ENCODE measurements at regions not wholly inside any gene's neighbourhood (a gene's known extent, or its start where the extent isn't known, plus 50 kb on each side); places are given as distances from the start of the nearest gene placed in this dataset.
"Not testable (repeated sequence)": the region's sequence is repeated elsewhere in the genome, so short reads cannot be mapped to it uniquely, and the experiment has no call there.

- no peak for DNase-seq
- Mint-ChIP-seq H3K4me1 (no peaks in the 10 kb centered on the region), H3K27me3 (no peaks in the 10 kb centered on the region), H3K9me3 (peaks cover 5 to 7% of the 10 kb centered on the region in 2 donors), H3K4me3 (no peak overlapping the region), H3K27ac (no peak overlapping the region)
- ATAC-seq, result no peak
Observed at GRCh38 chr16:65752522-65752844, 614.0 kb upstream of the CDH5 start.

- no peak overlapping the region for H3K4me3 Mint-ChIP-seq
- ATAC-seq, result no peak
- no peak for DNase-seq
- peaks cover 5 to 7% of the 10 kb centered on the region in 2 donors for H3K9me3 Mint-ChIP-seq
- no peaks in the 10 kb centered on the region for H3K27me3 Mint-ChIP-seq
- H3K4me1 Mint-ChIP-seq, result no peaks in the 10 kb centered on the region
- H3K27ac Mint-ChIP-seq, result no peak overlapping the region
Observed at GRCh38 chr16:65751622-65752521, 614.6 kb upstream of the CDH5 start.

GRCh38 chr16:65749506-65749905 is 617.0 kb upstream of the CDH5 start:
- DNase-seq, result no peak
- Mint-ChIP-seq H3K27me3 (no peaks in the 10 kb centered on the region), H3K4me3 (no peak overlapping the region), H3K9me3 (peaks cover 5 to 7% of the 10 kb centered on the region in 2 donors), H3K4me1 (no peaks in the 10 kb centered on the region), H3K27ac (peak overlapping the region in 1 of 2 donors; percentile 4)
- no peak for ATAC-seq

- H3K27me3 Mint-ChIP-seq, result no peaks in the 10 kb centered on the region
- ATAC-seq (no peak), DNase-seq (no peak)
- H3K27ac Mint-ChIP-seq, result no peak overlapping the region
- H3K4me1 Mint-ChIP-seq, result no peaks in the 10 kb centered on the region
- H3K4me3 Mint-ChIP-seq, result no peak overlapping the region
- no peaks in the 10 kb centered on the region for H3K9me3 Mint-ChIP-seq
Observed at GRCh38 chr16:65746941-65747340, 619.5 kb upstream of the CDH5 start.

- Mint-ChIP-seq H3K4me3 (no peak overlapping the region), H3K27ac (no peak overlapping the region), H3K4me1 (no peaks in the 10 kb centered on the region), H3K9me3 (peaks cover 0 to 4% of the 10 kb centered on the region in 2 donors), H3K27me3 (peaks cover 7% of the 10 kb centered on the region)
- ATAC-seq (no peak), DNase-seq (no peak)
Observed at GRCh38 chr16:65745201-65745708, 621.2 kb upstream of the CDH5 start.

GRCh38 chr16:65744401-65744800 is 622.1 kb upstream of the CDH5 start:
- Mint-ChIP-seq H3K4me1 (no peaks in the 10 kb centered on the region), H3K9me3 (peaks cover 0 to 6% of the 10 kb centered on the region in 2 donors), H3K27me3 (peaks cover 7% of the 10 kb centered on the region), H3K27ac (no peak overlapping the region), H3K4me3 (no peak overlapping the region)
- ATAC-seq, result no peak
- DNase-seq, result no peak

- Mint-ChIP-seq H3K4me3 (no peak overlapping the region), H3K4me1 (no peaks in the 10 kb centered on the region), H3K27ac (no peak overlapping the region), H3K27me3 (peaks cover 7% of the 10 kb centered on the region), H3K9me3 (peaks cover 0 to 6% of the 10 kb centered on the region in 2 donors)
- ATAC-seq (no peak), DNase-seq (no peak)
Observed at GRCh38 chr16:65743558-65743957, 621.7 kb upstream of the CDH11 start.

- Mint-ChIP-seq H3K9me3 (peaks cover 0 to 6% of the 10 kb centered on the region in 2 donors), H3K27me3 (peaks cover 7% of the 10 kb centered on the region), H3K4me1 (no peaks in the 10 kb centered on the region), H3K27ac (no peak overlapping the region), H3K4me3 (no peak overlapping the region)
- ATAC-seq (no peak), DNase-seq (no peak)
Observed at GRCh38 chr16:65740711-65741110, 618.8 kb upstream of the CDH11 start.

GRCh38 chr16:65739518-65739917 is 617.7 kb upstream of the CDH11 start:
- ATAC-seq (no peak), DNase-seq (no peak)
- Mint-ChIP-seq H3K27me3 (peaks cover 7% of the 10 kb centered on the region), H3K4me1 (no peaks in the 10 kb centered on the region), H3K9me3 (peaks cover 0 to 6% of the 10 kb centered on the region in 2 donors), H3K27ac (no peak overlapping the region), H3K4me3 (no peak overlapping the region)

GRCh38 chr16:65737831-65738230 is 616.0 kb upstream of the CDH11 start:
- DNase-seq, result no peak
- no peak overlapping the region for H3K27ac Mint-ChIP-seq
- peaks cover 7% of the 10 kb centered on the region for H3K27me3 Mint-ChIP-seq
- ATAC-seq, result no peak
- H3K4me1 Mint-ChIP-seq, result no peaks in the 10 kb centered on the region
- peaks cover 0 to 6% of the 10 kb centered on the region in 2 donors for H3K9me3 Mint-ChIP-seq
- H3K4me3 Mint-ChIP-seq, result no peak overlapping the region

GRCh38 chr16:65735615-65736014 is 613.8 kb upstream of the CDH11 start:
- H3K4me1 Mint-ChIP-seq, H3K9me3 Mint-ChIP-seq, H3K27me3 Mint-ChIP-seq, H3K4me3 Mint-ChIP-seq, DNase-seq, ATAC-seq: not testable (repeated sequence)
- H3K27ac Mint-ChIP-seq, result peak overlapping the region in 1 of 2 donors; percentile 62

DNA sequence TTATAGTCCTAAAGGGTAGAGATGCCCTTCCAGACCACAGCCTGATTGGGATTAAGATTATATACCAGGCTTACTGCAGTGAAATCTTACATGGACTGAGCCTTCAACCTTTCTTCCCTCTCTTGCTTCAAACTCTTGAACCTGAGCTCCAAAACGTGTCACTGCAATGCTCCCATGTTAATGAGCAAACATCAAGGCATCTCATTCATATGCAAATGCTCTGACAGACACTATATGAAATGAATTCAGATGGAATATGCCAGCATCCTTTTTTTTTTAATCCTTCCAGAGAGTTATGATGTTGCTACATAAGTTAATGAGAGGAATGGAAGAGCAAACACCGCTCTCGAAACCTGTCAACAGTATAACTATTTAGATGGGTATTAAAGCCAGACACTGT is 611.9 kb upstream of the CDH11 start:
- H3K9me3 Mint-ChIP-seq, result no peaks in the 10 kb centered on the region
- H3K27ac Mint-ChIP-seq, result no peak overlapping the region
- H3K4me1 Mint-ChIP-seq, result no peaks in the 10 kb centered on the region
- no peak overlapping the region for H3K4me3 Mint-ChIP-seq
- ATAC-seq (no peak), DNase-seq (no peak)
- no peaks in the 10 kb centered on the region for H3K27me3 Mint-ChIP-seq

- no peaks in the 10 kb centered on the region for H3K27me3 Mint-ChIP-seq
- H3K27ac Mint-ChIP-seq, result no peak overlapping the region
- DNase-seq, result no peak
- no peaks in the 10 kb centered on the region for H3K4me1 Mint-ChIP-seq
- H3K9me3 Mint-ChIP-seq, result no peaks in the 10 kb centered on the region
- no peak overlapping the region for H3K4me3 Mint-ChIP-seq
- ATAC-seq, result no peak
Observed at GRCh38 chr16:65731833-65732232, 610.0 kb upstream of the CDH11 start.

GRCh38 chr16:65728652-65729051 is 606.8 kb upstream of the CDH11 start:
- DNase-seq (no peak), ATAC-seq (no peak)
- H3K4me1 Mint-ChIP-seq, result no peaks in the 10 kb centered on the region
- H3K9me3 Mint-ChIP-seq, result no peaks in the 10 kb centered on the region
- no peak overlapping the region for H3K27ac Mint-ChIP-seq
- H3K4me3 Mint-ChIP-seq, result no peak overlapping the region
- H3K27me3 Mint-ChIP-seq, result no peaks in the 10 kb centered on the region

DNA sequence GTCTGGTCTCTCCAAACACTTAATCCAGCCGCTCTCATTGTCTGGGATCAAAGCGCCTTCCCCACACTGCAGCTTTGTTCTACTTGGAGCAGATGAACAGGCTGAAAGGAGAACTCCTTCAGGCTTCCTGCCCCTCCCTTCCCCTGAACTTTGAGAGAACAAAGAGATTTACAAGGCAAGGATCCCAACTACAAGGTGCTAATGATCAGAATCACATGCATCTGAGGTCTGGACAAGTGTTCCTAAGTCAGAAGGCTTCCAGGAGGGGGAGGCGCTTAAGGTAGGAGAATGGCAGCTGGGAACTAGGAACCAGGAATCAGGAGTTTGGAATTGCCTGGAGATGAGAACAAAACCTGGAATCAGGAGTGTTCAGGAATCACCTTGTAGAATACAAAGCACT is 606.3 kb upstream of the CDH11 start:
- no peak overlapping the region for H3K4me3 Mint-ChIP-seq
- H3K4me1 Mint-ChIP-seq, result no peaks in the 10 kb centered on the region
- ATAC-seq, result no peak
- no peak for DNase-seq
- H3K27me3 Mint-ChIP-seq, result no peaks in the 10 kb centered on the region
- H3K27ac Mint-ChIP-seq, result no peak overlapping the region
- H3K9me3 Mint-ChIP-seq, result no peaks in the 10 kb centered on the region

DNA sequence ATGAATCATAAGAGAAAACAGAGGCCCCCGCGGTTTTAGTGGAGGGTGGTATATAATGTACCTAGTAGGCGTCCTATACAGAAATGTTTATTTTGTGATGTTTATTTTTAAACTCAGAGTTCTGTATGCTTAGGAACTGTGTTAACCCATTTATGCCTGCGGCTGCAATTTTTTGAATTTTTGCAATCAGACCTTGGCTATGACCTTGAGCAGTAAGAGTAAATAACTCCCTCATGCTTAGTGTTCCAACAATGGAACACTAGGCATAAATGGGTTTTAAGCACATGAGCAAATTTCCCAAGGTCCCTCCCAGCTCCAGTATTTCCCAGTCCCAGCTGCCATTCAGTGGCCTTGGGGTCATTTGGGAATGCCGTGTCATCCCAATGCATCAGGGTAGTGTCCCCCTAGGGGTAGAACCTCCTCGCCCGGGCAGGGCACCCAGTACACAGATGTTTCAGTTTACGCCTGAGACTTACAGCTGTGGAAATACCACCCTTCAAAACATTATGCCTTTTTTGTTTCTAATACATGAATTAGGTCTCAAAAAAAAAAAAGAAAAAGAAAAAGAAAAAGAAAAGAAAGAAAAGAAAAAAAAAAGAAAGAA is 605.8 kb upstream of the CDH11 start:
- DNase-seq, result no peak
- no peak overlapping the region for H3K27ac Mint-ChIP-seq
- H3K9me3 Mint-ChIP-seq, result no peaks in the 10 kb centered on the region
- no peaks in the 10 kb centered on the region for H3K4me1 Mint-ChIP-seq
- H3K27me3 Mint-ChIP-seq, result no peaks in the 10 kb centered on the region
- no peak for ATAC-seq
- no peak overlapping the region for H3K4me3 Mint-ChIP-seq

All from stimulated activated naive CD8-positive, alpha-beta T cell treated with anti-CD3 and anti-CD28 coated beads, Interleukin-15, amount 100 ng/mL, for 72 hours (primary cell).